HG03442 (cell line): ENCODE measurements at regions not wholly inside any gene's neighbourhood (a gene's known extent, or its start where the extent isn't known, plus 50 kb on each side); places are given as distances from the start of the nearest gene placed in this dataset.
A peak's percentile ranks its signal among the peaks of the same experiment; 100 is the strongest.
"Not testable (repeated sequence)": the region's sequence is repeated elsewhere in the genome, so short reads cannot be mapped to it uniquely, and the experiment has no call there.

ENCODE experiments used
- ATAC-seq: cut with Tn5 transposase; IDR thresholded peaks from one replicate; pipeline ENCODE4 v1.9.1; 2021; ENCODE audit warnings: mild to moderate bottlenecking, moderate library complexity; ENCODE audit not compliant: unreplicated experiment

- ATAC-seq: peak; percentile 45
These were observed 103.6 kb upstream of the CHD1 start for GRCh38 chr5:99032234-99033013.

- no peak for ATAC-seq
These were observed 102.2 kb upstream of the CHD1 start for GRCh38 chr5:99030906-99031440.

- ATAC-seq: no peak
These were observed 100.4 kb upstream of the CHD1 start for GRCh38 chr5:99029172-99029571.

- ATAC-seq: not testable (repeated sequence)
These were observed 99.4 kb upstream of the CHD1 start for GRCh38 chr5:99028170-99028569.

- ATAC-seq: no peak
These were observed 96.7 kb upstream of the CHD1 start for GRCh38 chr5:99025298-99026045.

GRCh38 chr5:99023330-99023729 lies 94.5 kb upstream of the CHD1 start:
- no peak for ATAC-seq

- ATAC-seq: no peak
These were observed 93.4 kb upstream of the CHD1 start for GRCh38 chr5:99022250-99022649.

GRCh38 chr5:99020698-99021048 lies 91.9 kb upstream of the CHD1 start:
- ATAC-seq: no peak

GRCh38 chr5:99019812-99020697 lies 91.2 kb upstream of the CHD1 start:
- ATAC-seq: peak; percentile 71

GRCh38 chr5:99019254-99019653 lies 90.4 kb upstream of the CHD1 start:
- no peak for ATAC-seq

GRCh38 chr5:99010294-99010693 lies 81.5 kb upstream of the CHD1 start:
- no peak for ATAC-seq

- ATAC-seq: not testable (repeated sequence)
These were observed 79.2 kb upstream of the CHD1 start for GRCh38 chr5:99008009-99008408.

GRCh38 chr5:99005506-99005905 lies 76.7 kb upstream of the CHD1 start:
- peak; percentile 6 for ATAC-seq

- ATAC-seq: peak; percentile 100
These were observed 76.2 kb upstream of the CHD1 start for GRCh38 chr5:99004960-99005359.

- ATAC-seq: no peak
These were observed 72.1 kb upstream of the CHD1 start for GRCh38 chr5:99000876-99001275.

GRCh38 chr5:99000221-99000620 lies 71.4 kb upstream of the CHD1 start:
- ATAC-seq: no peak

GRCh38 chr5:98999631-99000030 lies 70.8 kb upstream of the CHD1 start:
- no peak for ATAC-seq

- ATAC-seq: no peak
These were observed 68.2 kb upstream of the CHD1 start for GRCh38 chr5:98997000-98997399.

GRCh38 chr5:98994611-98995010 lies 65.8 kb upstream of the CHD1 start:
- no peak for ATAC-seq

GRCh38 chr5:98993512-98993911 lies 64.7 kb upstream of the CHD1 start:
- ATAC-seq: no peak

- no peak for ATAC-seq
These were observed 63.7 kb upstream of the CHD1 start for GRCh38 chr5:98992552-98992951.
